Upper lobe of left lung (tissue), 4 donors: ENCODE measurements at regions not wholly inside any gene's neighbourhood (a gene's known extent, or its start where the extent isn't known, plus 50 kb on each side); places are given as distances from the start of the nearest gene placed in this dataset.

ENCODE experiments used
- CTCF ChIP-seq, 6 experiments: fragments of 450-650 bp in 4 of 6; fragments of 200-600 bp in 2 of 6; sonication (generic) in 2 of 6; IDR thresholded peaks; one replicate each; pipeline ENCODE4 v1.5.1; 2016 to 2019; ENCODE audit warnings: antibody characterized with exemption in 6 of 6
- POLR2A ChIP-seq, 4 donors: fragments of 450-650 bp; IDR thresholded peaks; one replicate each; pipeline ENCODE4 v1.5.1; 2016 to 2017; ENCODE audit warnings: antibody characterized with exemption in 4 of 4, mild to moderate bottlenecking in 2 of 4
- POLR2AphosphoS5 ChIP-seq, 2 donors: sonication (generic); formaldehyde crosslinking; IDR thresholded peaks; one replicate each; pipeline ENCODE4 v1.5.1; 2017; ENCODE audit warnings: antibody characterized with exemption in 2 of 2

GRCh38 chr4:151517896-151518295, 108.9 kb downstream of the FHIP1A start:
- TF ChIP-seq CTCF (IDR thresholded peaks at IDR 0.05) (no peak), POLR2A (IDR thresholded peaks at IDR 0.05) (no peak), POLR2AphosphoS5 (IDR thresholded peaks at IDR 0.05) (no peak)
